LNCAP (cell line): ENCODE measurements at regions not wholly inside any gene's neighbourhood (a gene's known extent, or its start where the extent isn't known, plus 50 kb on each side); places are given as distances from the start of the nearest gene placed in this dataset.

Experiments
- CTCF ChIP-seq: fragments of 450-650 bp; IDR thresholded peaks from 2 replicates; pipeline ENCODE4 v1.5.1; 2017; ENCODE audit warnings: mild to moderate bottlenecking

DNA sequence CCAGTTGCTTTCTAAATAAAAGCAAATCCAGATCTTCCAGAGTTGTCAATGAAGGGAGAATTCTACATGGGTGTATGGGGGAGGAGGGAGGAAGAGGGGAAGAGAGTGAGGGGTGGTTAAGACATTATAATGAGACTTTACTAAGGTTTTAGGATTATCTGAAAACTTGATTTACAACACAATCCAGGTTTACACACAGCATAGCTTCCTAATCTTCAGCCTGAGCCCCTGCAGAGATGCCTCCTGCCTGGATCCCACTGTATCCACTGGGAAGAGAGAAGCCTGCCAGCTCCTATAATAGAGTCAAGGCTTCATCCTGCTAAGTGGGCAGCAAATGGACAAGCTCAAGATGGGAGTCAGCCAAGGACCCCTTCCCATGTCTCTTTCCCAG lies 85.6 kb upstream of the KIT start:
- no peak for TF ChIP-seq CTCF

DNA sequence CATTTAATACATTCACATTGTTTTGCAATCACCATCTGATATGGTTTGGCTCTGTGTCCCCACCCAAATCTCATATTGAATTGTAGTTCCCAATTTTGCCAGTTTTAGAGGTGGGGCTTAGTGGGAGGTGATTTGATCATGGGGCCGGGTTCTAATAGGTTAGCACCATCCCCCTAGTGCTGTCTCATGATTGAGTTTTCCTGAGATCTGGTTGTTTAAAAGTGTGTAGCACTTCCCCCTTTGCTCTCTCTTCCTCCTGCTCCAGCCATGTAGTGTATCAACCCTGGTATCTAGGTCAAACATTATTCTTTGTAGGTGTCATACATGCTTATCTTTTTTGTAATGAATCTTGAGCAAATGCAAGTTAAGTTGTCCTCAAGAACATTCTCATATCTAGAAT lies 83.3 kb upstream of the KIT start:
- no peak for TF ChIP-seq CTCF

- TF ChIP-seq CTCF = no peak
Observed at GRCh38 chr4:54575919-54576318, 81.8 kb upstream of the KIT start.

DNA sequence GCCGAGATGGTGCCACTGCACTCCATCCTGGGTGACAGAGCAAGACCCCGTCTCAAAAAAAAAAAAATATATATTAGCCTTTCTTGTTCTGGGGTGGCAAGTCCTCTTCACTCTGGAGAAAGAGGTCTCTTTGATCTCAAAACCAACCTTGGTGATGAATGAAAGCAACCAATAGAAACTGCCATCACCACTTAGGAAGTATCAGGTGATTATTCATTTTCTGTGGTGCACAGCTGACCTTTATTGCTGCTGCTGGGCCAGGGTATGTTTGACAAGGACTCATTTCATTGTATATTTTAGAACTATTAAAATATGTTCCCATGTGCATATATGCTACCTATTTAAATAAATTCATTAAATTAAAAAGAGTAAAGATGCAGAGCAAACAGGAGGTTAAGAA lies 76.0 kb upstream of the KIT start:
- TF ChIP-seq CTCF = no peak

DNA sequence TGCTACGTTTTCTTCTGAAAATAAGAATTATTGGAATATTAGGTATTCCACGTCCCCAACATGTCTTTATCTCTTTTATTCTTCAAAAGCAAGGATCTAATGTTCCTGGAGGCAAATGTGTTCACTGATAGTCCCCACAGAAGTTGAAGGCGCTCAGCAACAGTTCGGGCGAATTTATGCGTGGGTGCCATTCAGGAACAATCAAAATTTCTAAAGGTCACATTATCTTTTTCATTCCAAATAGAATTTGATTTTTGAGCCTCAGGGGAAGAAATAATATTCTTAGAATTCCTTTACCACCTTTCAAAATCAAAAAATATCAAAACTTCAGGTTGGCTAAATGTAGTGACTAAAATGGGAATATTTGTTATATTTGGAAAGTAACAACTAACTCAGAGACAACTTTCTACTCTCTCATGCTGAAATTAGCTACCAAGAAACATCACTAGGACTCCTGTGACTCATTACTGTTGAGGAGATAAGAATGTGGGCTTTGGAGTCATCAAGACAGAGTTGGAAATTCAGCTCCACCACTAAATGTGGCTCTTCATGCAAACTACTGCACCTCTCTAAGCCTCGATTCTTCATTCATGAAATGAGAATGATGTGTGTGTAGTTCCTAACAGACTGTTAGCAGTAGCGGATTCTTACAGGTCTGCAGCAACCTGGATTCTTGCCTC lies 72.3 kb upstream of the KIT start:
- TF ChIP-seq CTCF = no peak

- TF ChIP-seq CTCF = no peak
Observed at GRCh38 chr4:54586320-54586955, 71.3 kb upstream of the KIT start.

GRCh38 chr4:54587107-54587891 lies 70.5 kb upstream of the KIT start:
- no peak for TF ChIP-seq CTCF
